SK-N-SH (cell line): ENCODE measurements at regions not wholly inside any gene's neighbourhood (a gene's known extent, or its start where the extent isn't known, plus 50 kb on each side); places are given as distances from the start of the nearest gene placed in this dataset.

Source experiments
- CTCF ChIP-seq: fragments of 200-600 bp; sonication (generic); IDR thresholded peaks from 2 replicates; pipeline ENCODE4 v1.6.1; 2017; ENCODE audit warnings: antibody characterized with exemption, mild to moderate bottlenecking, moderate library complexity
- EZH2phosphoT487 ChIP-seq: fragments of 200-600 bp; sonication (generic); IDR thresholded peaks from 2 replicates; pipeline ENCODE4 v1.6.1; 2017; ENCODE audit warnings: low read depth, mixed run types, mild to moderate bottlenecking, antibody characterized with exemption, moderate library complexity, borderline replicate concordance
- GATA2 ChIP-seq: sonication (generic); formaldehyde crosslinking; IDR thresholded peaks from 2 replicates; pipeline ENCODE4 v1.5.0; 2020; ENCODE audit warnings: mild to moderate bottlenecking, missing genetic modification reagents
- MAX ChIP-seq: IDR thresholded peaks from 2 replicates; pipeline ENCODE4 v1.4.0; 2012; ENCODE audit warnings: low read depth
- PBX3 ChIP-seq: IDR thresholded peaks from 2 replicates; pipeline ENCODE4; 2012
- POLR2AphosphoS5 ChIP-seq: IDR thresholded peaks from 2 replicates; pipeline ENCODE4 v1.6.1; 2012; ENCODE audit warnings: low read depth, low read length
- REST ChIP-seq: IDR thresholded peaks from 2 replicates; pipeline ENCODE4 v1.6.1; 2012; ENCODE audit warnings: mild to moderate bottlenecking, low read depth, low read length, moderate library complexity
- RFX5 ChIP-seq: IDR thresholded peaks from 2 replicates; pipeline ENCODE4 v1.6.1; 2012; ENCODE audit warnings: mild to moderate bottlenecking, improper control_type of control experiment, low read length
- TAF1 ChIP-seq: IDR thresholded peaks from 2 replicates; pipeline ENCODE4 v1.6.1; 2012; ENCODE audit warnings: low read depth, mild to moderate bottlenecking, low read length, moderate library complexity, borderline replicate concordance
- TEAD4 ChIP-seq: IDR thresholded peaks from 2 replicates; pipeline ENCODE4 v1.4.0; 2012; ENCODE audit warnings: mild to moderate bottlenecking, borderline replicate concordance; ENCODE audit not compliant: insufficient read depth
- USF1 ChIP-seq: IDR thresholded peaks from 2 replicates; pipeline ENCODE4 v1.4.0; 2012; ENCODE audit warnings: low read depth, borderline replicate concordance
- YY1 ChIP-seq: IDR thresholded peaks from 2 replicates; pipeline ENCODE4 v1.4.0; 2012; ENCODE audit warnings: low read depth, mild to moderate bottlenecking

GRCh38 chr18:41587976-41588375 is 367.1 kb upstream of the PIK3C3 start:
- TF ChIP-seq USF1 (no peak), CTCF (no peak), RFX5 (no peak), PBX3 (no peak), EZH2phosphoT487 (no peak), POLR2AphosphoS5 (no peak), MAX (no peak), TAF1 (no peak), REST (no peak), TEAD4 (no peak), YY1 (no peak), GATA2 (CRISPR knock-in tag) (no peak)
